ENCODE measurements at regions not wholly inside any gene's neighbourhood (a gene's known extent, or its start where the extent isn't known, plus 50 kb on each side); places are given as distances from the start of the nearest gene placed in this dataset.

DNA sequence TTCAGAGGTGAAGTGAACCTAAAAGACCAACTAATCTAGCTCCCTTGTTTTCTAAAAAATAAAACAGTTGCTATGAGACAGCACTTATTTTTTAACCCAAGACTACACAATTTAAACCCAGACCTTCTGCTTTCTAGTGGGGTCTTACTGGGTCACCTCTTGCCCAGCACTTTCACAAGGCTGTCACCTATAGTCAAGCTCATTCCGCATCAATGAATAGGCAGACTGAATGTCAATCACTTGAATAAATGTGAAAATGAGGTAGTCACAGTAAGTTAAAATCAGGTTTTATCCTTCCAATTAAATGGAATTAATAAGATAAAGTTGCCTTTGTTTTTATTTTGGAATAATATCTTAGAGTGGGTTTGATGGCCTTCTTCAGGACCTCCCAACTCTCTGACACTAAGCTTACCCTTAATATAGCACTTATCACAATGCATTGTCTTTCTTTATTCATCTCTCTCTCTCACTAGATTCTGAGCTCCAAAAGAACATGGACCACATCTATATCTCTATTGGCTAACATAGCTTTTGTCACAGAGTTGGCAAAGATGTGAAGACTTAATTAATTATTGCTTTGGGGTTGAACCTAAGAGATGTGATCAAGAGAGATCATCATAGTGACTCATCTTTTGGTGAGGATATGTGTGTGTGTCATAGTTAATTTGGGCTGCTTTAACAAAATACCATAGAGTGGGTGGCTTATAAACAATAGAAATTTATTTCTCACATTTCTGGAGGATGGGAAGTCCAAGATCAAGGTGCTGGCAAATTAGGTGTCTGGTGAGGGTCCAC lies 248.7 kb upstream of the DAB1 start:
- DNase-seq (ENCODE audit: low spot score): no peak
- intact Hi-C loops (cut with DNase I): no loop called here

DNA sequence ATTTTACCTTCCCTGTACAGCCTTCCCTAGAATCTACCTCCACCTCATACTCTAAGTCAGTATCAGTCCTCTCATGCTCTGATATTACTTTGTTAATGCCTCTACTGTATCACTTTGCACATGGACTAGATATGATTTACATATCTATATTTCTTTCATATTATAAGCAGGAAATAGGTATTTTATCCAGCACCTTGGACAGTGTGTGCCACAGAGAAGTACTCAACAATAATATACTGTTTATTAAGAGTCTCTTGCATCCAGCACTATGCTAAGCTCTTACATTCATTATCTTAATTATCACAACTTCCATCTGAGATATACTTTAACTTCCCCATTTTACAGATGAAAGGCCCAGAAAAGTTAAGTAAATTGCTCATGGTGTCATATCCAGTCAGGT lies 247.9 kb upstream of the DAB1 start:
- intact Hi-C loops (cut with DNase I): no loop called here
- no peak for DNase-seq (ENCODE audit: low spot score)

DNA sequence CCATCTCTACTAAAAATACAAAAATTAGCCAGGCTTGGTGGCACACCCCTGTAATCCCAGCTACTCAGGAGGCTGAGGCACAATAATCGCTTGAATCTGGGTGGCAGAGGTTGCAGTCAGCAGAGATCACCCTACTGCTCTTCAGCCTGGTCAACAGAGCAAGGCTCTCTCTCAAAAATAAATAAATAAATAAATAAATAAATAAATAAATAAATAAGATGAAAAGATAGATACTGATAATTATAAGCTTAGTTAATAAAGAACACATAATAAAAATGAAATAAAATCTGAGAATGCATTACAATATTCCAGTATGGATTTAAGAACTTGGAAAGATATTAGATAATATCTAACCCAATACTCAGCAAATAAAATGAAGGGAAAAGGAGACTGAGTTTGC lies 235.9 kb upstream of the DAB1 start:
- no peak for DNase-seq (ENCODE audit: low spot score)
- intact Hi-C loops (cut with DNase I): no loop called here

DNA sequence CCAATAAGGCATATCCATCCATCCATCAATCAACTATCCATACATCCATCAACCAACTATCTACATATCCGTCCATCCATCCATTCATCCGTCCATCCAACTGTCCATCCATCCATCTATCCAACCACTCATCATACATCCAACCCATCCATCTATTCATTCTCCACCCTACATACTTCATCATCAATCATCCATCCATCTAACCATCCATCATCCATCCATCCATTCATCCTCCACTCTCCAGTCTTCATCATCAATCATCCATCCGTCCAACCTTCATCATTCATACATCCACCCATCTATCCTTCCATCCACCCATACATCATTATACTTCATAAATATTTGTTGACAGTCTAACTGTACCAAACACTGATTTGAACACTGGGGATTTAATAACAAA lies 231.3 kb upstream of the DAB1 start:
- no peak for DNase-seq (ENCODE audit: low spot score)
- intact Hi-C loops (cut with DNase I): no loop called here

DNA sequence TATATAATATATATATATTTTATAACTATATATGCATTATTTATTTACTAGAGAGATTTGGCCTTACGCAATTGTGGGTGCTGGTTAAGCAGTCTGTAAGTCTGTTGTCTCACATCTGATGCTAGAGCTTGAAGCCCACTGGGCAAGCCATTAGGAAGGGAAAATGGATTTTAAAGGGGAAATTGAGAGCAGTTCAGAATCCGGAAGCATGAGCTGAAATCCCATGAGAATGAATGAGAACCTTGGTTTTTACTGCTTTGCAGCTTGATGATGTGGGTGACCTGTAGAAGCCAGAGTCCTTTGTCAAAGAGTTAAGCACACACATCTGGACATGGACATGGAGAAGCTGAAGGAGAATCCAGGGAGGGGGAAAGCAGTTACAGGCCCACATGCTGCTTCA lies 220.8 kb upstream of the DAB1 start:
- intact Hi-C loops (cut with DNase I): no loop called here
- DNase-seq (ENCODE audit: low spot score): no peak

DNA sequence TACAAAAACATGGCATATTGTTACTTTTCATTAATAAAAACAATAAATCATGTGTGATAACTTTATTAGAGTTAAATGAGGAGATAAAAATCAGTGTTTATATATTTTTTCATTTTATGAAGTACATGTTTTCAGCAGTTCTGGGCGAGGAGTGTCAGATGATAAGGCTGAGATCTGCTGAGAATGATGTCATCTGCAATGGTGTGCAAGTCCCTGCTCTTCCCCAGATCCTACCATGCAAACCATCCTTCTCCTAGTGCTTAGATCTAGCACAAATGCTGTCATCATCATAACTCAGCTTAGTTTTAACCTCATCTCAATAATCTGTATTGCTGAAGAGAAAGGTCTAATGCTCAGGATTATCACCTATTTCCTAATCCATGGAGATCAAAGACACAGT lies 214.4 kb upstream of the DAB1 start:
- intact Hi-C loops (cut with DNase I): no loop called here
- DNase-seq (ENCODE audit: low spot score): no peak

DNA sequence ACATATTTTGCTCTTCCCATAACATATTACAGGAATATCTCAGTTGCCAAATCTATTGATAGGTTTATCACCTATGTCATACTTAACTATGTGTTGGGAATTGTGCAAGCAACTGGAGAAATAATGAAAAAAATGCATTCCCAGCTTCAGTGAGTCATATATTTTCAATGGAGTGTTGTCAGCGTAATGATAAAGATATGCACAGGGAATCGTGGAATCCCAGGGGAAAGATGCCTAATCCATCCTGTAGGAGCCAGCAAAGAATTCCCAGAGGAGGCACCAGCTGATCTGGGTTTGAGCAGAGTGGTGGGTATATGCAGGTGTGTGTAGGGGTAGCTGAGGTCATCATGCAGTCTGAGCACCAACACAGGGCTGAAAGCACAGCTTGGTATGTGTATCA lies 213.3 kb upstream of the DAB1 start:
- intact Hi-C loops (cut with DNase I): no loop called here
- DNase-seq (ENCODE audit: low spot score): no peak

DNA sequence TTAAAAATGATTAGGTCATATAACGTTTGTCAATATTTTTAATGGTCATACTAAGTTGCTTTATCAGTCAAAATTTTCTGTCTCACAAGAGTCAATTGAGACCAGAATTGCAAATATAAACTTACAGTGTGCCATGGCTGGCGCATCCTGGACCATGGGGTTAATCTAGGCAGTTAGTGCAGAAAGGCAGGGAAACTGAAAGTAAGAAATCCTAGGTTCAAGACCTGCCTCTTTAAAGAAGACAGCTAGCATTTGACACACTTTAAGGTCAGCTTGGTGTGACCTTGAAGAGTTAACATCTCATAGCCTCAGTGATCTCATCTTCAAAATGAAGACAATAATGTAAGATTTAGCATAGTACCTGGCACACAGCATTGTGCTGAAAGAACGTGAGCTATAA lies 210.0 kb upstream of the DAB1 start:
- intact Hi-C loops (cut with DNase I): no loop called here
- DNase-seq (ENCODE audit: low spot score): no peak

DNA sequence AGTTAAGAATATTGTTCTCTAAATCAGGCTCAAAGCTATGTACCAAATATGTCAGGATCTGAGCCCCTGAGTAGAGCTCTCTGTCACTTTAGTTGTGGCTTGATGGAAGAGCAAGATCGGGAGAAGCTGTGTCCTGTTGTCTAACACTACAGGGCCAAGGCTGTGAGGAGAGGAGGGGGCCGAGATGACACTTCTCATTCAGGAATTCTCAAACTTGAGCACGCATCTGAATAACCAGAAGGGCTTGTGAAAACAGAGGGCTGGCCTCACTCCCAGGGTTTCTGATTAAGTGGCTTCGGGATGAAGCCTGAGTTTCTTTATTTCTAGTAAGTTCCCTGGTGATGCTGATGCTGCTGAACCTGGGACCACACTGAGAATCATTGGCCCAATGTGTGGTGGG lies 209.2 kb upstream of the DAB1 start:
- DNase-seq (ENCODE audit: low spot score): no peak
- intact Hi-C loops (cut with DNase I): no loop called here

DNA sequence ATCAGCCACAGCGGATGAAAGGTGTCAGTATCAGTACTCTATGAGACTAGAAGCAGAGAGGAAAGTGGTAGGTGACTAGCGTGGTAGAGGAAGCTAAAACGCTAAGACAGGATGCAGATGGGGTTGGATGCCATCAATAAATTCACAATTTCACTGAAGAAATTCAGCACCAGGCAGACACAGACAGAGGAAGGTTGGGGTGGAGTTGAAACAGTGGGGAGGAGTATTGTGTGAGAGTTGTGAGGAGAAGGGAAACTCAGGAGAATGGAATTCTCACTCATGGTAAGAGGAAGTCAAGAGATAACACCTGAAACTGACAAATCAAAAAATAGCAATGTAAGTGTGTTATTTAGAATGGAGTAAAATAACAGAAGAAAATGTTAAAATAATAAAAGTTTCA lies 208.5 kb upstream of the DAB1 start:
- no peak for DNase-seq (ENCODE audit: low spot score)
- intact Hi-C loops (cut with DNase I): no loop called here

DNA sequence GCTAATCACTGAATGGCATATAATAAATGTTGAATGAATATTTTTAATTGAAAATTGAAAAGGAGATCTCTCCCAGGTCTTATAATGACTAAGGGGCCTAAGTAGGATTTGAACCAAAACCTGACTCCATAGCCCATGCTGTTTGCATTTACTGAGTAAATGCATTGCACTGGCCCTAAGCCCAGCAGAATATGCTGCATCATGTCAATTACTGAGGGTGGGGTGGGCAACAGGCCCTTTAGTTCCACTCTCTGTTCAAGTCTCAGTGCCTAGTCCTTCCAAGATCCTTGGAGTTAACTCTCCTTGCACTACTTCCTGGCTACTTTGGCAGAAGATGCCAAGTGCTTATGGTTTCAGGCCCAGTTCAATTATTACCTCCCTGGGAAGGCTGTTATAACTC lies 203.8 kb upstream of the DAB1 start:
- intact Hi-C loops (cut with DNase I): no loop called here
- no peak for DNase-seq (ENCODE audit: low spot score)

DNA sequence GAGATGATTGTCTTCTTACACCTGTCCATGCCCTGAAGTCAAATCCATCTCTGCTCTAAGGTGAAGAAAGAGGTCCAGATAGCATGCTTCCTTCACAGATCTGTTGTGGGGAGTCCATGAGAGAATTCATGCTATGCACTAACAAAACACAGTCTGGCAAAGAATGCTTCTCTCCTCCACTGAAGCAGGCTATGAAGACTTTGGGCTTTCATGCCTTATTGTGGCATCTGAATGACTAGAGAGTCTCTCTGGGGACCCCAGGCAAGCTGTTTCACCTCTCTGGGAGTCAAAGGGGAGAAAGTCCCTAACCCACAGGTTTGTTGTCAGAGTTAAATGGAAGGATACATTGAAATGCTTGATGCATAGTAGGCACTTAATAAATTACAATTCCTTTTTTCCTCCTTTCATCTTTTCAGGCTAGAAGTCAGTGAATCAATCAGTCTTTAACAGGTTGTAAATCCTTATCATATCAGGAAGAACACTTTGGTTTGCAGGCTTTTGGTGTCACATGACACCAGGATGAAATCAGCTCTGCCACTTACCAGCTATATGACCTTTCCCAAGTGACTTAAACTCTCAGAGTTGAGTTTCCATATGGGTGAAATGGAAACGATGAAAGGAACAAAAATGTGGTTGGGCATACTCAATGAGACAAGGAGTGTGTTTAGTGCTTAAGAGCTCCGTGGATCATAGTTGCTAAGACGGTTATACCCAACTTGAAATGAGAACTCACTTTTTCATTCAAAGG lies 200.1 kb upstream of the DAB1 start:
- intact Hi-C loops (cut with DNase I): no loop called here

DNA sequence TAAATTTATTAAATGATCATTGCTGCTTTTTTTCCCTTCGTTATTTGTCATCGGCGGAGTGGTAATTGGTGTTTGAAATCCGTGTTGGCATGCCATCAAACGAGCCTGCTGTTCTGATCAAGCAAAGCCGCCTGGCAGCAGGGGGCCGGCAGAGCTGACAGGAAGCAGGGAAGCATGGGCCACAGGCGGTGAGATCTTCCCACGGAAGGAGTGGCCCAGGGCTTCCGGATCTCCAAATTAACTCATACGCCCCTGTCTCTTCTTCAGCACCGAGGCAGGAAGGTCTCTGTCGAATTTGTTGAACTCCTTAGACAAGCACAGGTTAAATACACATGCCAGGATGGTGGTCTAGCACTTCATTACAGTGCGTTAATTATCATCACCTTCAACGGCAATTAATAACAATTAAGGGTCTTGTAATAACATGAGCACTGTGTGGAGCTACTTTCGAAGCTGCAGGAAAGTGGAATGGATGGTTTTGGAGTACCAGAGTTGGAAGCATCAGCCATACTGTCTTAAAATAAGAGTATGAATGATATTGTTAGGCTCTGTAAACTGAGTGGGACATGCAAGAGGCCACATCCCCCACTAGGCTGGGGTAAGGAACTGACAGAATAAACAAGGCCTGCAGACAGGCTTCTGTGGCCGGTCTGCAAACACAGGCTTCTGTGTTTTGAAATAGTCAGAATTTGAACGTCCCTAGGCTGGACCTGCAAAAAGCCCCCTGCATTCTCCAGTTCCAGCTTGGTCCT lies 199.4 kb upstream of the DAB1 start:
- DNase-seq (ENCODE audit: low spot score): no peak
- intact Hi-C loops (cut with DNase I): no loop called here

More for the DNA sequence above, 200.1 kb upstream of the DAB1 start:
- DNase-seq (ENCODE audit: low spot score): no peak

DNA sequence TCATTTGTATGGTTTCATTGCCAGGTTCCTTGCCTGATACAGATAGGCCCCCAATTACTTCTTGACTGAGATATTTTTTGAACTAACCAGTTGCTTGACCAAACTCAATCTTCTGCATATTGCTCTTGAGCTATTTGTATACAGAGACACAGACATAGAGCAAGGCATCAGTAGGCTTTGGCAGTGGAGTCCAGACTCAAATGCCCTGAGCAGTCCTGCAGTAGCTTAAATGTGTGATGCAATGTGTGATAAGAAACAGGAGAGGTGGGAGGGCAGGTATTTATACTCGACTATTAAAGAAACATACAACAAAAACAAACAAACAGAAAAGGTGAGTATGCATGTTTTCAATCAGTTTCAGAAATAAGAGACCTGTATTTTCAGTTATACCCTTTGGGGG lies 197.9 kb upstream of the DAB1 start:
- DNase-seq (ENCODE audit: low spot score): no peak
- intact Hi-C loops (cut with DNase I): no loop called here

DNA sequence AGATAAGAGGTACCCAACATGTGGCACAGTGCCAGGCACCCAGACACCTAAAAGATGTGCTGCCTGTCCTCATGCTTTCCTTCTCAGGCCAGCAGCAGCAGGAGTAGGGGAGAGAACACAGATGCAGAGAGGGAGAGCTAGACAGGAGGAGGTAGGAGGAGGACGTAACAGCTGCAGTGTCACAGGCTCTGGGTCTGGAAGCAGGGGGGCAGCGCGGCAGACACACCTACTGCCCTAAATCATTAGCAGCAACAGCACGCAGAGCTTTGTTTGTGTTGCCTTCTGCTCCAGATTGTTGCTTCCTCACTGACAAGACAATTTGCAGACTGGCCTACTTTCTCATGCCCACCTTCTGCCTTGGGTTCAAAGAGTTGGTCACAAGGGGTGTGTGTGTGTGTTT lies 196.7 kb upstream of the DAB1 start:
- intact Hi-C loops (cut with DNase I): no loop called here
- DNase-seq (ENCODE audit: low spot score): no peak

DNA sequence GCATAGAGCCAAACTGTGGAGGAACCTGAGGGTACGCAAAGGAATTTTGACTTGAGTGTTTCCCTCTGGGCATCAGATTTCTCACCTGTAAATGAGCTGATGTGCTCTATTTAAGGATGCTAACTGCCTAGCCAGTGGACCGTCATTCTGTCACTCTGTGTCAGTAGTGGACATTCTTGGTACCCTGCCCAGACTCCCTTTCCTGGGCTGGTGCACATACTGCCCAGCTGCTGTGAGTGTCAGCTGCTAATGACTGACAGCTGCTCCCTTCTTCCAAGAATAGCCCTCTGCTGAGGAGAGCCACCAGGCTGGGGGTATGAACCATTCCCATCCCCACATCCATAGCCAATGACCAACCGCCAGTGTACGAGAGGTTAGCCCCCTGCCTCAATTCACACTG lies 193.1 kb upstream of the DAB1 start:
- DNase-seq (ENCODE audit: low spot score): peak; percentile 85
- intact Hi-C loops (cut with DNase I): loop anchor here (2.0 to 10.0 kb wide), 2 partner anchors 18 to 192 kb away; partner anchors contain the start of gene DAB1

DNA sequence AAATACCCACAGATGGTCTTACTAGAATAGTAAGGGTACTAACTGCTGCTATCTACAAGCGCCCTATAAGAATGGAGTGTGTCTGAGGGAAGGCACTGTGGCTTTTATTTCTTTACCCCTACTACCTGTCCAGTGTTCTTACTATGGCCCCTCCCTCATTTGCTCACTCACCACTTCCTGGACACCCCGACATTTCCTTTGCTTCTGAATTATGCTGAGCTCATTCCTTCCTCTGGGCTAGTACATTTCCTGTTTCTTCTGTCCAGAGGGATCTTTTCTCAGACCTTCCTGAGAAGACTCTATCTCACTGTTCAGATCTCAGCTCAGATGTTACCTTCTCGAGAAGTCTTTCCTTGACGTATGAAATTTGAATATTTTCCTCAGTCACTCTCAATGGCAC lies 192.1 kb upstream of the DAB1 start:
- intact Hi-C loops (cut with DNase I): loop anchor here (2.0 to 10.0 kb wide), 2 partner anchors 17 to 191 kb away; partner anchors contain the start of gene DAB1
- DNase-seq (ENCODE audit: low spot score): no peak

DNA sequence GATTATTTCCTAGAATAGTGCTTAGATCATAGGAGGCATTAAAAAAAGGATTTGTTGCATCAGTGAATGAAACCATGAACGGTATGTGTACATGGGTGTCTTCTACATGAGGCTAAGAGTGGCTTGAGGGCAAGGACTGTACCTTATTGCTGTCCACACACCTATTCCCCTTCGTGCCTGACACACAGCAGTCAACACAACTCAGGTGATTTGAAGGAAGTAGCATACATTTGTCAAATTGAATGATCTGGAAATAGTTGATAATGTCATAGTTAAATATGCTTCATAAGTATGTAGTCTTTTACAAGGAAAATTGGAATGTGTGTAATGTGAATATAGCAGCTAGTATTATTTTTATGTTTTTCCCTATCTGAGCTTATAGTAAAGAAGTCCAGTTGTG lies 189.0 kb upstream of the DAB1 start:
- intact Hi-C loops (cut with DNase I): loop anchor here (10.0 kb wide), 1 partner anchor 188 kb away; the partner anchor contains the start of gene DAB1

DNA sequence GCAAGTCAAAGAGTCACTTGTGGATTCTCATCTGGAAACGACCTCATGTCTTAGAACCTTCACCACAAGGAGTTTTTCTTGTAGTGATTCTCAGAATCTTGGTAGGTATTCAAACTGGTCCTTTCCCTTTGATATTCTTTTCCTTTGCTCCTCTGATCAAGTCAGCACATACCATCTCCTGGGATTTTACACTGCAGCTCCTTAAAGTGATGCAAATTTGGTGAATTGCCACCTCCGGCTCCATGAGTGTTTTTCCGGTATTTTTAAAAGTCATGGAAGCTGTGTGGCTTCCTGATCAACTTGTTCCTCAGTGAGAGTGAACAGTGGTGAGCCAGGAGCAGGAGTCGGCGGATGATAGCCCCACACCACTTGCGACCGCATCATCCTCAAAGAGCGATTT lies 182.1 kb upstream of the DAB1 start:
- intact Hi-C loops (cut with DNase I): no loop called here
- DNase-seq (ENCODE audit: low spot score): no peak

More for the DNA sequence above, 189.0 kb upstream of the DAB1 start:
- DNase-seq (ENCODE audit: low spot score): no peak

DNA sequence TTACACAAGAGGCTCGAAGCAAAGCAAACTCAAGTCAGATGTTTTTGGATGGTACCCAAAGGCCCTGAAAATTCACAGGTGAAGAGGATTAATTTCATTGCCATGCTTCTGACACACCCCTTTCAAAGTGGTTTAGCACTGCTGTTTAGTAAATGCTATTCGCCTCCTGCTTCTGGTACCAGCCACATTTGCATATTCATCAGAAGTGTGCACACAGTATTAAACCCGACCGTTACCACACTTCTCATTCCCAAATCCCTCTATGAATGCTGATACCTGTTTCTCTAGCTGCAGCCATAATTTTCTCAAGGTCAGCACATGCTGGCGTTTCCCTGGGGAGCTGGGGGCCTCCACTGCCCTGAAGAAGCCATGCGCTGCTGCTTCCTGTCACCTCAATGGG lies 179.8 kb upstream of the DAB1 start:
- intact Hi-C loops (cut with DNase I): no loop called here
- DNase-seq (ENCODE audit: low spot score): no peak

Data from cardiac septum (tissue), 1 donor.